OCI-LY1 (cell line): ENCODE measurements at regions not wholly inside any gene's neighbourhood (a gene's known extent, or its start where the extent isn't known, plus 50 kb on each side); places are given as distances from the start of the nearest gene placed in this dataset.
"Not testable (repeated sequence)": the region's sequence is repeated elsewhere in the genome, so short reads cannot be mapped to it uniquely, and the experiment has no call there.

Experiments
- H2AFZ ChIP-seq: fragments of 200-600 bp; sonication (generic), shearing (Covaris generic); 2 replicates; pipeline ENCODE4 v1.6.0; 2014; ENCODE audit warnings: antibody characterized with exemption, mild to moderate bottlenecking, low read length
- H3F3A ChIP-seq: fragments of 200-600 bp; sonication (generic), shearing (Covaris generic); 2 replicates; pipeline ENCODE4 v1.6.0; 2014; ENCODE audit warnings: mild to moderate bottlenecking, antibody characterized with exemption, low read length, moderate library complexity; ENCODE audit not compliant: insufficient read depth
- H3K27ac ChIP-seq: fragments of 200-600 bp; sonication (generic); 2 replicates; pipeline ENCODE4 v1.5.1; 2014; ENCODE audit warnings: low read length, mixed run types, mild to moderate bottlenecking, low read depth; ENCODE audit not compliant: poor library complexity, severe bottlenecking
- H3K27me3 ChIP-seq: fragments of 200-600 bp; sonication (generic); 2 replicates; pipeline ENCODE4 v1.6.0; 2014; ENCODE audit warnings: antibody characterized with exemption, mild to moderate bottlenecking, low read length, moderate library complexity; ENCODE audit not compliant: insufficient read depth
- H3K36me3 ChIP-seq: fragments of 200-600 bp; sonication (generic); 2 replicates; pipeline ENCODE4 v1.6.1; 2014; ENCODE audit warnings: mild to moderate bottlenecking, antibody characterized with exemption, low read length, moderate library complexity, mixed read lengths; ENCODE audit not compliant: insufficient read depth
- H3K4me1 ChIP-seq: fragments of 200-600 bp; sonication (generic); 2 replicates; pipeline ENCODE4 v1.5.1; 2014; ENCODE audit warnings: mild to moderate bottlenecking, low read length, moderate library complexity; ENCODE audit not compliant: insufficient read depth, severe bottlenecking
- H3K4me2 ChIP-seq: fragments of 200-600 bp; sonication (generic), shearing (Covaris generic); 2 replicates; pipeline ENCODE4 v1.6.1; 2014; ENCODE audit warnings: low read length
- H3K4me3 ChIP-seq: fragments of 200-600 bp; sonication (generic); 2 replicates; pipeline ENCODE4 v1.5.1; 2014; ENCODE audit warnings: low read length, low read depth, mild to moderate bottlenecking, mixed read lengths; ENCODE audit not compliant: poor library complexity, severe bottlenecking
- H3K79me2 ChIP-seq: fragments of 200-600 bp; shearing (Covaris generic); 2 replicates; pipeline ENCODE4 v1.6.1; 2016; ENCODE audit warnings: mixed run types, low read length, mixed read lengths; ENCODE audit not compliant: insufficient read depth
- H3K9ac ChIP-seq: fragments of 200-600 bp; sonication (generic), shearing (Covaris generic); 2 replicates; pipeline ENCODE4 v1.6.1; 2014; ENCODE audit warnings: mild to moderate bottlenecking, low read length, mixed read lengths
- H3K9me2 ChIP-seq: fragments of 200-600 bp; sonication (generic), shearing (Covaris generic); 2 replicates; pipeline ENCODE4 v1.6.1; 2014; ENCODE audit warnings: low read depth, mild to moderate bottlenecking, low read length, mixed read lengths
- H3K9me3 ChIP-seq: fragments of 200-600 bp; shearing (Covaris generic); 2 replicates; pipeline ENCODE4 v1.6.1; 2014; ENCODE audit warnings: low read length, mixed read lengths
- H4K20me1 ChIP-seq: fragments of 200-600 bp; sonication (generic), shearing (Covaris generic); 2 replicates; pipeline ENCODE4 v1.6.0; 2016; ENCODE audit warnings: mild to moderate bottlenecking, low read length; ENCODE audit not compliant: insufficient read depth
- EZH2 ChIP-seq: fragments of 200-600 bp; sonication (generic), shearing (Covaris generic); IDR thresholded peaks from 2 replicates; pipeline ENCODE4 v1.8.0; 2017; ENCODE audit warnings: borderline replicate concordance, mixed run types, mild to moderate bottlenecking, antibody characterized with exemption, low read length, moderate library complexity, mixed read lengths
- TF ChIP-seq, protein P1 (sequence below): fragments of 200-600 bp; sonication (generic), shearing (Covaris generic); IDR thresholded peaks from 2 replicates; pipeline ENCODE4 v1.5.1; 2017; ENCODE audit warnings: mild to moderate bottlenecking, antibody characterized with exemption, low read length, moderate library complexity, mixed read lengths

DNA sequence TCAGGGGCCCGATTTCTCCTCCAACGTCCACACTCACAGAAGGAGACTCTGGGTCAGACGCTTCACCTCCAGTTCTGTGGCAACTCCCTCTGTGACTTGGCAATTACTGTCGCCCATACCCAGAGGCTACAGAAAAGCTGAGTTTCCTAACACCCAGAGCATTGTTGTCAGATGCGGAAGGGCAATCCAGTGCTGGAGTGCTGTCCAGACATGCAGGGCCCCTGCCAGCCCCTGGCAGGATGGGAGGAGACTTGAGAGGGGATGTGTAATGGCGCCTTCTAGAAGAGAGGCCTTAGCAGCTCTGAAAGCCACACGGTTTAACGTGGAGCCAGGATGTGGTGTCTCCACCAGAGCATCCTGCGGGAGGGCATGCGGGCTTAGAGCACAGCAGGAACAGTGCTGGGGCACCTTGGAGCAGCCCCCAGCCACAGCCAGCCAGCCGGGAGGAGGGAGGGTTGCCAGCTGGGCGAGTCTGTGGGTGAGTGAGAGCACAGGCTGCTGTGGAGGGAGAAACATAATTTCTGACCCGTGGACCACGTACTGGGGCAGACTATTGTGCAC is 139.4 kb upstream of the IRX1 start:
- Histone ChIP-seq H3K27me3 (no peaks in the 10 kb centered on the region), H3K79me2 (no peaks in the 10 kb centered on the region), H4K20me1 (no peaks in the 10 kb centered on the region), H3K9me2 (no peaks in the 10 kb centered on the region), H3K9ac (no peak overlapping the region), H3K4me3 (no peak overlapping the region), H3F3A (no peaks in the 10 kb centered on the region), H3K27ac (no peak overlapping the region), H3K4me2 (no peak overlapping the region), H3K36me3 (no peaks in the 10 kb centered on the region), H2AFZ (no peak overlapping the region), H3K9me3 (no peaks in the 10 kb centered on the region), H3K4me1 (no peaks in the 10 kb centered on the region)
- TF ChIP-seq EZH2: no peak
- TF ChIP-seq, protein P1, sequence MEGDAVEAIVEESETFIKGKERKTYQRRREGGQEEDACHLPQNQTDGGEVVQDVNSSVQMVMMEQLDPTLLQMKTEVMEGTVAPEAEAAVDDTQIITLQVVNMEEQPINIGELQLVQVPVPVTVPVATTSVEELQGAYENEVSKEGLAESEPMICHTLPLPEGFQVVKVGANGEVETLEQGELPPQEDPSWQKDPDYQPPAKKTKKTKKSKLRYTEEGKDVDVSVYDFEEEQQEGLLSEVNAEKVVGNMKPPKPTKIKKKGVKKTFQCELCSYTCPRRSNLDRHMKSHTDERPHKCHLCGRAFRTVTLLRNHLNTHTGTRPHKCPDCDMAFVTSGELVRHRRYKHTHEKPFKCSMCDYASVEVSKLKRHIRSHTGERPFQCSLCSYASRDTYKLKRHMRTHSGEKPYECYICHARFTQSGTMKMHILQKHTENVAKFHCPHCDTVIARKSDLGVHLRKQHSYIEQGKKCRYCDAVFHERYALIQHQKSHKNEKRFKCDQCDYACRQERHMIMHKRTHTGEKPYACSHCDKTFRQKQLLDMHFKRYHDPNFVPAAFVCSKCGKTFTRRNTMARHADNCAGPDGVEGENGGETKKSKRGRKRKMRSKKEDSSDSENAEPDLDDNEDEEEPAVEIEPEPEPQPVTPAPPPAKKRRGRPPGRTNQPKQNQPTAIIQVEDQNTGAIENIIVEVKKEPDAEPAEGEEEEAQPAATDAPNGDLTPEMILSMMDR: no peak

DNA sequence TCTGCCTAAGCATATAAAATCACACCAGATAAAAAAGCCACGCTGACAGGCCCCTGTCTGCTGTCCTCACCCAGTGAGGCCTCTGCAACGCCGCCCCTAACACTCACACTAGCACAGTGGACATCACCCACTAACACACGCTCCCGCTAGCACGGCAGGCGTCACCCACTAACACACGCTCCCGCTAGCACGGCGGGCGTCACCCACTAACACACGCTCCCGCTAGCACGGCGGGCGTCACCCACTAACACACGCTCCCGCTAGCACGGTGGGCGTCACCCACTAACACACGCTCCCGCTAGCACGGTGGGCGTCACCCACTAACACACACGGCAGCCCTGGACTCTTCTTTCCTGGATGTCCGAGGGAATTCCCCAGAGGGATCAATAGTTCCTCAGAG is 141.6 kb upstream of the IRX1 start:
- not testable (repeated sequence) for H3K27ac ChIP-seq, H2AFZ ChIP-seq, H3K4me3 ChIP-seq, H3K4me2 ChIP-seq, H3K36me3 ChIP-seq, H3K27me3 ChIP-seq, H3F3A ChIP-seq, H3K4me1 ChIP-seq, H3K79me2 ChIP-seq, H3K9me3 ChIP-seq, H3K9me2 ChIP-seq, H4K20me1 ChIP-seq, H3K9ac ChIP-seq

DNA sequence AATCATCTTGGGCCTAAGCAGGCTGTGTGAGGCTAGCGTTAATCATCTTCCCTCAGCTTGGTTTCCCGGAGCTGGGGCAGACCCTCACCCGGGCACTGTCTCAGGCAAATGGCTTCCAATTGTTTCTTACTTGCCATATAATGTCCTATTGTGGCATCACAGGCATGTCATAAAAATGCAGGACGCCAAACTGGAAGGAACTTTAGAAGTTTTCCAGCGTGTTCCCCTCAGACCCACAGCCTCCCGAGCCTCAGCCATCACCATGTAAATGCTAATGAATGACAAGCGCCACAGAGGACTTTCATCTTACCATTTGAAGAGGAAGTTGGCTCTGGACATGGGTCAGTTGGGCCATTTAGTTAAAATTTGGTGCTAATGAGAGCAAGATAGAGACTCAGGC is 143.0 kb upstream of the IRX1 start:
- Histone ChIP-seq H3K4me1 (no peaks in the 10 kb centered on the region), H3K4me3 (no peak overlapping the region)
- TF ChIP-seq, protein P1: no peak
- TF ChIP-seq EZH2: no peak

GRCh38 chr5:3451961-3452360 is 143.7 kb upstream of the IRX1 start:
- Histone ChIP-seq H3K9me3 (no peaks in the 10 kb centered on the region), H3K27ac (no peak overlapping the region), H3K4me2 (no peak overlapping the region), H3K9me2 (no peaks in the 10 kb centered on the region), H2AFZ (no peak overlapping the region), H3K36me3 (no peaks in the 10 kb centered on the region), H3K9ac (no peak overlapping the region), H3K79me2 (no peaks in the 10 kb centered on the region), H4K20me1 (no peaks in the 10 kb centered on the region), H3K27me3 (no peaks in the 10 kb centered on the region), H3K4me3 (no peak overlapping the region), H3F3A (no peaks in the 10 kb centered on the region), H3K4me1 (no peaks in the 10 kb centered on the region)
- TF ChIP-seq, protein P1: no peak
- TF ChIP-seq EZH2: no peak

More for the DNA sequence above, 143.0 kb upstream of the IRX1 start:
- H3K79me2 ChIP-seq: no peaks in the 10 kb centered on the region
- H3K27ac ChIP-seq: no peak overlapping the region
- no peak overlapping the region for H2AFZ ChIP-seq
- H4K20me1 ChIP-seq: no peaks in the 10 kb centered on the region
- no peaks in the 10 kb centered on the region for H3F3A ChIP-seq
- H3K36me3 ChIP-seq: no peaks in the 10 kb centered on the region
- H3K9ac ChIP-seq: no peak overlapping the region
- no peaks in the 10 kb centered on the region for H3K9me2 ChIP-seq
- no peak overlapping the region for H3K4me2 ChIP-seq
- no peaks in the 10 kb centered on the region for H3K9me3 ChIP-seq
- no peaks in the 10 kb centered on the region for H3K27me3 ChIP-seq
